CD14-positive monocyte (primary cell): ENCODE measurements at regions not wholly inside any gene's neighbourhood (a gene's known extent, or its start where the extent isn't known, plus 50 kb on each side); places are given as distances from the start of the nearest gene placed in this dataset.

ENCODE experiments used
- DNase-seq, 3 donors: peaks; one replicate each; pipeline ENCODE4 v3.0.0-alpha.2; 2011 to 2022
- H2AFZ ChIP-seq: 2 replicates; pipeline ENCODE4 v1.6.0; 2012; ENCODE audit warnings: mild to moderate bottlenecking, low read depth, low read length, inconsistent platforms; ENCODE audit not compliant: insufficient read depth, poor library complexity, severe bottlenecking
- H3K27ac ChIP-seq, 2 donors: 1 replicate in 1 of 2; 2 replicates in 1 of 2; pipeline ENCODE4 v1.5.1; 2012 to 2013; ENCODE audit warnings: low read length in 2 of 2, control low read depth in 1 of 2, inconsistent platforms in 1 of 2, low read depth in 1 of 2, mild to moderate bottlenecking in 1 of 2
- H3K27me3 ChIP-seq, 2 donors: one replicate each; pipeline versions ENCODE4 v1.6.0 to v1.6.1; 2011 to 2013; ENCODE audit warnings: low read length in 2 of 2; ENCODE audit not compliant: control insufficient read depth in 2 of 2, insufficient read depth in 2 of 2
- H3K36me3 ChIP-seq, 2 donors: replicated peaks in 1 of 2; 1 replicate in 1 of 2; 2 replicates in 1 of 2; pipeline versions ENCODE4 v1.5.1 to v1.6.1; 2012 to 2013; ENCODE audit warnings: low read length in 2 of 2, control low read depth in 1 of 2, inconsistent platforms in 1 of 2, mild to moderate bottlenecking in 1 of 2; ENCODE audit not compliant: insufficient read depth in 2 of 2, control insufficient read depth in 1 of 2
- H3K4me1 ChIP-seq, 2 donors: 1 replicate in 1 of 2; 2 replicates in 1 of 2; pipeline versions ENCODE4 v1.5.1 to v1.6.1; 2012 to 2013; ENCODE audit warnings: low read length in 2 of 2, control low read depth in 1 of 2, inconsistent platforms in 1 of 2, mild to moderate bottlenecking in 1 of 2, moderate library complexity in 1 of 2; ENCODE audit not compliant: insufficient read depth in 2 of 2, control insufficient read depth in 1 of 2
- H3K4me2 ChIP-seq: replicated peaks from 2 replicates; pipeline ENCODE3; 2012; ENCODE audit warnings: low read length, moderate library complexity, mild to moderate bottlenecking; ENCODE audit not compliant: poor library complexity, severe bottlenecking; ENCODE audit errors: extremely low read depth
- H3K4me3 ChIP-seq, 3 experiments: fragments of 200-600 bp in 1 of 3; sonication (generic) in 1 of 3; replicated peaks in 1 of 3; 1 replicate in 2 of 3; 2 replicates in 1 of 3; pipeline ENCODE4 v1.5.1; 2011 to 2013; ENCODE audit warnings: low read length in 3 of 3, mild to moderate bottlenecking in 3 of 3, control low read depth in 2 of 3, low read depth in 2 of 3, inconsistent platforms in 1 of 3, moderate library complexity in 1 of 3
- H3K79me2 ChIP-seq: 2 replicates; pipeline ENCODE4 v1.6.0; 2012; ENCODE audit warnings: mild to moderate bottlenecking, control low read depth, inconsistent platforms, low read length, moderate library complexity; ENCODE audit not compliant: insufficient read depth
- H3K9ac ChIP-seq: 2 replicates; pipeline ENCODE4 v1.6.0; 2017; ENCODE audit warnings: low read length, mild to moderate bottlenecking; ENCODE audit not compliant: insufficient read depth, poor library complexity, severe bottlenecking
- H3K9me3 ChIP-seq, 2 donors: replicated peaks in 1 of 2; 1 replicate in 1 of 2; 2 replicates in 1 of 2; pipeline versions ENCODE4 v1.5.1 to v1.6.1; 2012 to 2013; ENCODE audit warnings: low read length in 2 of 2, control low read depth in 1 of 2; ENCODE audit not compliant: control insufficient read depth in 1 of 2, insufficient read depth in 1 of 2
- H4K20me1 ChIP-seq: 2 replicates; pipeline ENCODE4 v1.6.0; 2012; ENCODE audit warnings: mild to moderate bottlenecking, low read length, control low read depth, moderate library complexity; ENCODE audit not compliant: insufficient read depth
- H3K27ac Mint-ChIP-seq, 7 donors: one replicate each; pipeline ENCODE4 v1.8.0; 2020; ENCODE audit warnings: mild to moderate bottlenecking in 7 of 7, mixed read lengths in 7 of 7, moderate library complexity in 6 of 7, inconsistent platforms in 2 of 7
- H3K27me3 Mint-ChIP-seq, 3 donors: one replicate each; pipeline ENCODE4 v1.8.0; 2021 to 2022; ENCODE audit warnings: low read depth in 3 of 3, mild to moderate bottlenecking in 3 of 3, mixed read lengths in 3 of 3, moderate library complexity in 3 of 3, inconsistent platforms in 1 of 3
- H3K36me3 Mint-ChIP-seq, 2 donors: one replicate each; pipeline ENCODE4 v1.8.0; 2020; ENCODE audit warnings: mixed read lengths in 2 of 2, inconsistent platforms in 1 of 2, mild to moderate bottlenecking in 1 of 2
- H3K4me1 Mint-ChIP-seq: one replicate; pipeline ENCODE4 v1.8.0; 2020; ENCODE audit warnings: mild to moderate bottlenecking, mixed read lengths
- H3K4me3 Mint-ChIP-seq, 2 donors: one replicate each; pipeline ENCODE4 v1.8.0; 2020; ENCODE audit warnings: mild to moderate bottlenecking in 2 of 2, mixed read lengths in 2 of 2, moderate library complexity in 1 of 2
- H3K9me3 Mint-ChIP-seq, 7 donors: one replicate each; pipeline ENCODE4 v1.8.0; 2020 to 2022; ENCODE audit warnings: mixed read lengths in 7 of 7, mild to moderate bottlenecking in 6 of 7, moderate library complexity in 6 of 7, inconsistent platforms in 2 of 7
- CTCF ChIP-seq: fragments of 200-600 bp; IDR thresholded peaks from one replicate; pipeline ENCODE4 v1.8.0; 2022; ENCODE audit warnings: antibody characterized with exemption, mild to moderate bottlenecking
- WGBS: methylation state at CpG from one replicate; pipeline ENCODE4 v1.1.5; 2013; ENCODE audit warnings: missing lambda C conversion rate; ENCODE audit not compliant: insufficient coverage; 5-methylcytosine and 5-hydroxymethylcytosine counted together
- intact Hi-C, 2 donors: fragments of 100-400 bp; cut with micrococcal nuclease; formaldehyde crosslinking; loops; one replicate each; pipeline versions ENCODE4 v1.15.0 to v1.15.1; 2023

GRCh38 chr15:87362531-87362930, 894.0 kb downstream of the NTRK3 start:
- WGBS = no CpG with 5 or more reads among the region's 2 CpGs
- H3K9me3 Mint-ChIP-seq = peaks cover 0 to 4% (median under 1%) of the 10 kb centered on the region in 7 donors
- no peak for TF ChIP-seq CTCF

GRCh38 chr15:87357637-87358313, 898.8 kb downstream of the NTRK3 start:
- Histone ChIP-seq H2AFZ (no peak overlapping the region), H3K4me3 (no peak overlapping the region), H3K4me2 (no peak overlapping the region), H3K4me1 (no peaks in the 10 kb centered on the region), H3K79me2 (no peaks in the 10 kb centered on the region), H4K20me1 (no peaks in the 10 kb centered on the region), H3K27ac (no peak overlapping the region), H3K9ac (no peak overlapping the region), H3K9me3 (peaks cover 0 to 1% of the 10 kb centered on the region in 2 donors), H3K36me3 (no peaks in the 10 kb centered on the region), H3K27me3 (no peaks in the 10 kb centered on the region)
- TF ChIP-seq CTCF = no peak
- Mint-ChIP-seq H3K27me3 (no peaks in the 10 kb centered on the region), H3K36me3 (no peaks in the 10 kb centered on the region), H3K27ac (no peak overlapping the region), H3K4me3 (no peak overlapping the region), H3K4me1 (no peaks in the 10 kb centered on the region), H3K9me3 (peaks cover 0 to 10% (median 4%) of the 10 kb centered on the region in 7 donors)
- intact Hi-C loops = no loop called here
- 60% methylated on average over 1 of the region's 3 CpGs for WGBS
- DNase-seq = no peak

More at GRCh38 chr15:87362531-87362930, 894.0 kb downstream of the NTRK3 start:
- Histone ChIP-seq H4K20me1 (no peaks in the 10 kb centered on the region), H3K79me2 (no peaks in the 10 kb centered on the region), H2AFZ (no peak overlapping the region), H3K36me3 (no peaks in the 10 kb centered on the region), H3K9me3 (peaks cover 0 to 2% of the 10 kb centered on the region in 2 donors), H3K27me3 (no peaks in the 10 kb centered on the region), H3K9ac (no peak overlapping the region), H3K4me3 (no peak overlapping the region), H3K4me1 (no peaks in the 10 kb centered on the region), H3K27ac (no peak overlapping the region), H3K4me2 (no peak overlapping the region)
- H3K4me1 Mint-ChIP-seq = no peaks in the 10 kb centered on the region
- H3K27ac Mint-ChIP-seq = no peak overlapping the region
- no peak overlapping the region for H3K4me3 Mint-ChIP-seq
- intact Hi-C loops = no loop called here
- no peaks in the 10 kb centered on the region for H3K36me3 Mint-ChIP-seq
- no peak for DNase-seq
- no peaks in the 10 kb centered on the region for H3K27me3 Mint-ChIP-seq
